Astrocyte of the cerebellum (primary cell): ENCODE measurements at regions not wholly inside any gene's neighbourhood (a gene's known extent, or its start where the extent isn't known, plus 50 kb on each side); places are given as distances from the start of the nearest gene placed in this dataset.
A peak's percentile ranks its signal among the peaks of the same experiment; 100 is the strongest.

Experiments
- DNase-seq: peaks from one replicate; pipeline ENCODE4 v3.0.0-alpha.2; 2011; ENCODE audit warnings: low read depth
- H3K4me3 ChIP-seq: 2 replicates; pipeline ENCODE4 v1.5.1; 2011; ENCODE audit warnings: mild to moderate bottlenecking, low read depth, low read length, moderate library complexity
- CTCF ChIP-seq: IDR thresholded peaks from 2 replicates; pipeline ENCODE4 v1.5.1; 2012; ENCODE audit warnings: low read length, low read depth, moderate library complexity, mild to moderate bottlenecking; ENCODE audit errors: missing control alignments
- in situ Hi-C: cut with HindIII; loops from 2 replicates; pipeline ENCODE4 v1.10.0; 2017; ENCODE audit warnings: low sequenced_read_pairs

GRCh38 chr5:158011422-158011821, 152.5 kb upstream of the CLINT1 start:
- no peak overlapping the region for H3K4me3 ChIP-seq
- in situ Hi-C loops, result no loop called here
- no peak for TF ChIP-seq CTCF
- DNase-seq, result no peak

- in situ Hi-C loops, result no loop called here
- no peak for DNase-seq
- no peak for TF ChIP-seq CTCF
- no peak overlapping the region for H3K4me3 ChIP-seq
Observed at GRCh38 chr5:158010831-158011230, 151.9 kb upstream of the CLINT1 start.

- in situ Hi-C loops, result no loop called here
- no peak for TF ChIP-seq CTCF
- H3K4me3 ChIP-seq, result no peak overlapping the region
- DNase-seq, result no peak
Observed at GRCh38 chr5:158007336-158007735, 148.4 kb upstream of the CLINT1 start.

- TF ChIP-seq CTCF, result no peak
- in situ Hi-C loops, result no loop called here
- H3K4me3 ChIP-seq, result no peak overlapping the region
- no peak for DNase-seq
Observed at GRCh38 chr5:157999696-158000095, 140.8 kb upstream of the CLINT1 start.

- H3K4me3 ChIP-seq, result no peak overlapping the region
- no peak for TF ChIP-seq CTCF
- in situ Hi-C loops, result no loop called here
- no peak for DNase-seq
Observed at GRCh38 chr5:157997991-157998504, 139.1 kb upstream of the CLINT1 start.

- in situ Hi-C loops, result no loop called here
- H3K4me3 ChIP-seq, result no peak overlapping the region
- peak; percentile 78 for TF ChIP-seq CTCF
- DNase-seq, result peak; percentile 43
Observed at GRCh38 chr5:157994906-157995519, 136.1 kb upstream of the CLINT1 start.
